BJ (cell line): ENCODE measurements at regions not wholly inside any gene's neighbourhood (a gene's known extent, or its start where the extent isn't known, plus 50 kb on each side); places are given as distances from the start of the nearest gene placed in this dataset.

Experiments used
- CTCF ChIA-PET: fragments of 350-600 bp; formaldehyde crosslinking; extraction: SDS; loops from one replicate; lab custom pipeline; 2021; ENCODE audit warnings: antibody characterized with exemption, inconsistent platforms; lab: Yijun Ruan, JAX
- POLR2A ChIA-PET: fragments of 300-600 bp; sonication (Branson Sonifier 250); formaldehyde crosslinking; extraction: SDS; loops from one replicate; lab custom pipeline; 2021; ENCODE audit warnings: antibody characterized with exemption; lab: Charles Lee
- DNase-seq: peaks from one replicate; pipeline ENCODE4 v3.0.0-alpha.2; 2011; ENCODE audit warnings: low read depth
- H3K27me3 ChIP-seq: 2 replicates; pipeline ENCODE4 v1.6.0; 2011; ENCODE audit warnings: low read length; ENCODE audit not compliant: control insufficient read depth, insufficient read depth
- H3K36me3 ChIP-seq: 2 replicates; pipeline ENCODE4 v1.5.1; 2011; ENCODE audit warnings: low read length; ENCODE audit not compliant: control insufficient read depth, insufficient read depth
- H3K4me3 ChIP-seq: 2 replicates; pipeline ENCODE4 v1.5.1; 2011; ENCODE audit warnings: low read depth, mild to moderate bottlenecking, control low read depth, low read length
- CTCF ChIP-seq: IDR thresholded peaks from 2 replicates; pipeline ENCODE4 v1.5.1; 2011; ENCODE audit warnings: low read depth, mild to moderate bottlenecking, control low read depth, inconsistent platforms, low read length, moderate library complexity; ENCODE audit not compliant: insufficient read depth

GRCh38 chr1:42052072-42052699 lies 101.0 kb upstream of the GUCA2B start:
- ChIA-PET POLR2A (no interaction called here), CTCF (interaction anchor here (1.6 kb wide), 1 partner anchor 121 kb away, joined by 3 read pairs; no protein-coding TSS in a partner anchor)
- no peak overlapping the region for H3K4me3 ChIP-seq
- DNase-seq: no peak
- TF ChIP-seq CTCF: no peak
- no peaks in the 10 kb centered on the region; the same call in none of the 2 replicates for H3K27me3 ChIP-seq
- H3K36me3 ChIP-seq: no peaks in the 10 kb centered on the region

GRCh38 chr1:42047508-42047880 lies 105.7 kb upstream of the GUCA2B start:
- ChIA-PET CTCF (interaction anchor here (1.5 kb wide), 1 partner anchor 10 kb away, joined by 5 read pairs; no protein-coding TSS in a partner anchor), POLR2A (no interaction called here)
- TF ChIP-seq CTCF: no peak
- no peaks in the 10 kb centered on the region for H3K36me3 ChIP-seq
- no peaks in the 10 kb centered on the region; the same call in none of the 2 replicates for H3K27me3 ChIP-seq
- H3K4me3 ChIP-seq: no peak overlapping the region
- no peak for DNase-seq

GRCh38 chr1:42046761-42047507 lies 106.3 kb upstream of the GUCA2B start:
- CTCF ChIA-PET: interaction anchor here (1.1 to 1.5 kb wide), 3 partner anchors 9 to 127 kb away, joined by 3 to 5 read pairs (median 4); no protein-coding TSS in a partner anchor
- POLR2A ChIA-PET: no interaction called here
- DNase-seq: no peak
- H3K27me3 ChIP-seq: no peaks in the 10 kb centered on the region; the same call in none of the 2 replicates
- H3K4me3 ChIP-seq: no peak overlapping the region
- no peaks in the 10 kb centered on the region for H3K36me3 ChIP-seq
- no peak for TF ChIP-seq CTCF

GRCh38 chr1:42044346-42044745 lies 108.9 kb upstream of the GUCA2B start:
- no peak for DNase-seq
- CTCF ChIA-PET: no interaction called here
- Histone ChIP-seq H3K36me3 (no peaks in the 10 kb centered on the region), H3K4me3 (no peak overlapping the region), H3K27me3 (no peaks in the 10 kb centered on the region; the same call in 1 of the 2 replicates)
- no peak for TF ChIP-seq CTCF
- POLR2A ChIA-PET: no interaction called here

- Histone ChIP-seq H3K4me3 (no peak overlapping the region), H3K27me3 (no peaks in the 10 kb centered on the region; the same call in 1 of the 2 replicates), H3K36me3 (no peaks in the 10 kb centered on the region)
- TF ChIP-seq CTCF: no peak
- DNase-seq: no peak
- CTCF ChIA-PET: no interaction called here
- POLR2A ChIA-PET: no interaction called here
These were observed 109.4 kb upstream of the GUCA2B start for GRCh38 chr1:42043811-42044210.
